Activated naive CD4-positive, alpha-beta T cell treated with anti-CD3 and anti-CD28 coated beads, Interleukin-2, amount 50 U/mL, for 72 hours (primary cell): ENCODE measurements at regions not wholly inside any gene's neighbourhood (a gene's known extent, or its start where the extent isn't known, plus 50 kb on each side); places are given as distances from the start of the nearest gene placed in this dataset.
"Not testable (repeated sequence)": the region's sequence is repeated elsewhere in the genome, so short reads cannot be mapped to it uniquely, and the experiment has no call there.

Experiments
- ATAC-seq, 2 donors: fragments of 150-1000 bp; cut with Tn5 transposase; 2 replicates each; pipeline ENCODE4 v1.10.0; 2021; ENCODE audit warnings: mild to moderate bottlenecking in 2 of 2, moderate library complexity in 2 of 2
- DNase-seq, 2 donors: peaks; one replicate each; pipeline ENCODE4 v3.0.0; 2021 to 2022; ENCODE audit warnings: low spot score in 2 of 2
- H3K27ac Mint-ChIP-seq, 2 donors: one replicate each; pipeline ENCODE4 v1.8.0; 2022; ENCODE audit warnings: mild to moderate bottlenecking in 2 of 2, mixed read lengths in 2 of 2
- H3K36me3 Mint-ChIP-seq, 2 donors: one replicate each; pipeline ENCODE4 v1.8.0; 2022; ENCODE audit warnings: mixed read lengths in 2 of 2
- H3K9me3 Mint-ChIP-seq, 2 donors: one replicate each; pipeline ENCODE4 v1.8.0; 2022; ENCODE audit warnings: mixed read lengths in 2 of 2

- Mint-ChIP-seq H3K9me3 (peaks cover 0 to 10% of the 10 kb centered on the region in 2 donors), H3K36me3 (no peaks in the 10 kb centered on the region), H3K27ac (no peak overlapping the region)
- no peak for ATAC-seq
- DNase-seq: no peak
Observed at GRCh38 chr12:112602150-112602549, 183.4 kb downstream of the PTPN11 start.

- no peaks in the 10 kb centered on the region for H3K36me3 Mint-ChIP-seq
- no peak for ATAC-seq
Observed at GRCh38 chr12:112606611-112607365, 184.8 kb upstream of the RPH3A start.

GRCh38 chr12:112607427-112607826 is 184.1 kb upstream of the RPH3A start:
- Mint-ChIP-seq H3K36me3 (no peaks in the 10 kb centered on the region), H3K9me3 (peaks cover 0 to 4% of the 10 kb centered on the region in 2 donors), H3K27ac (no peak overlapping the region)
- no peak for DNase-seq
- no peak for ATAC-seq

More at GRCh38 chr12:112606611-112607365, 184.8 kb upstream of the RPH3A start:
- no peak for DNase-seq
- Mint-ChIP-seq H3K27ac (no peak overlapping the region), H3K9me3 (peaks cover 0 to 4% of the 10 kb centered on the region in 2 donors)

- Mint-ChIP-seq H3K9me3 (no peaks in the 10 kb centered on the region), H3K36me3 (no peaks in the 10 kb centered on the region), H3K27ac (no peak overlapping the region)
- no peak for DNase-seq
- ATAC-seq: no peak
Observed at GRCh38 chr12:112611908-112612307, 179.6 kb upstream of the RPH3A start.

- Mint-ChIP-seq H3K36me3 (no peaks in the 10 kb centered on the region), H3K9me3 (no peaks in the 10 kb centered on the region), H3K27ac (no peak overlapping the region)
- ATAC-seq (no peak), DNase-seq (no peak)
Observed at GRCh38 chr12:112615196-112615595, 176.4 kb upstream of the RPH3A start.

- H3K27ac Mint-ChIP-seq: no peak overlapping the region
- no peaks in the 10 kb centered on the region for H3K36me3 Mint-ChIP-seq
- no peaks in the 10 kb centered on the region for H3K9me3 Mint-ChIP-seq
- no peak for DNase-seq
- no peak for ATAC-seq
Observed at GRCh38 chr12:112616469-112617152, 174.9 kb upstream of the RPH3A start.

- H3K27ac Mint-ChIP-seq: no peak overlapping the region
- DNase-seq (no peak), ATAC-seq (no peak)
- no peaks in the 10 kb centered on the region for H3K36me3 Mint-ChIP-seq
- no peaks in the 10 kb centered on the region for H3K9me3 Mint-ChIP-seq
Observed at GRCh38 chr12:112617153-112617505, 174.4 kb upstream of the RPH3A start.

GRCh38 chr12:112627851-112628250 is 163.7 kb upstream of the RPH3A start:
- ATAC-seq: no peak
- Mint-ChIP-seq H3K27ac (no peak overlapping the region), H3K36me3 (no peaks in the 10 kb centered on the region), H3K9me3 (peaks cover 0 to 5% of the 10 kb centered on the region in 2 donors)
- DNase-seq: no peak

GRCh38 chr12:112631974-112632373 is 159.6 kb upstream of the RPH3A start:
- H3K27ac Mint-ChIP-seq, ATAC-seq, DNase-seq, H3K9me3 Mint-ChIP-seq, H3K36me3 Mint-ChIP-seq: not testable (repeated sequence)

- peaks cover 0 to 5% of the 10 kb centered on the region in 2 donors for H3K9me3 Mint-ChIP-seq
- H3K36me3 Mint-ChIP-seq: no peaks in the 10 kb centered on the region
- H3K27ac Mint-ChIP-seq: no peak overlapping the region
- no peak for ATAC-seq
- no peak for DNase-seq
Observed at GRCh38 chr12:112635036-112635435, 156.5 kb upstream of the RPH3A start.

GRCh38 chr12:112638420-112638819 is 153.1 kb upstream of the RPH3A start:
- H3K36me3 Mint-ChIP-seq: no peaks in the 10 kb centered on the region
- ATAC-seq (no peak), DNase-seq (no peak)
- no peaks in the 10 kb centered on the region for H3K9me3 Mint-ChIP-seq
- H3K27ac Mint-ChIP-seq: no peak overlapping the region

- Mint-ChIP-seq H3K27ac (no peak overlapping the region), H3K36me3 (no peaks in the 10 kb centered on the region), H3K9me3 (peaks cover 0 to 3% of the 10 kb centered on the region in 2 donors)
- DNase-seq (no peak), ATAC-seq (no peak)
Observed at GRCh38 chr12:112645586-112645985, 146.0 kb upstream of the RPH3A start.

- ATAC-seq: no peak
- no peak for DNase-seq
- H3K9me3 Mint-ChIP-seq: no peaks in the 10 kb centered on the region
- no peak overlapping the region for H3K27ac Mint-ChIP-seq
- H3K36me3 Mint-ChIP-seq: no peaks in the 10 kb centered on the region
Observed at GRCh38 chr12:112656141-112656540, 135.4 kb upstream of the RPH3A start.

- Mint-ChIP-seq H3K27ac (no peak overlapping the region), H3K36me3 (no peaks in the 10 kb centered on the region), H3K9me3 (peaks cover 0 to 6% of the 10 kb centered on the region in 2 donors)
- DNase-seq (peak in 1 of 2 donors; percentile 5), ATAC-seq (no peak)
Observed at GRCh38 chr12:112664569-112664968, 127.0 kb upstream of the RPH3A start.

- DNase-seq (no peak), ATAC-seq (no peak)
- Mint-ChIP-seq H3K36me3 (no peaks in the 10 kb centered on the region), H3K9me3 (peaks cover 0 to 6% of the 10 kb centered on the region in 2 donors), H3K27ac (no peak overlapping the region)
Observed at GRCh38 chr12:112665958-112666357, 125.6 kb upstream of the RPH3A start.

- ATAC-seq (no peak), DNase-seq (no peak)
- Mint-ChIP-seq H3K9me3 (no peaks in the 10 kb centered on the region), H3K36me3 (no peaks in the 10 kb centered on the region), H3K27ac (no peak overlapping the region)
Observed at GRCh38 chr12:112671564-112671963, 120.0 kb upstream of the RPH3A start.

GRCh38 chr12:112674539-112674938 is 117.0 kb upstream of the RPH3A start:
- Mint-ChIP-seq H3K9me3 (no peaks in the 10 kb centered on the region), H3K27ac (no peak overlapping the region), H3K36me3 (no peaks in the 10 kb centered on the region)
- DNase-seq (no peak), ATAC-seq (no peak)

GRCh38 chr12:112676507-112676906 is 115.0 kb upstream of the RPH3A start:
- H3K9me3 Mint-ChIP-seq: no peaks in the 10 kb centered on the region
- no peaks in the 10 kb centered on the region for H3K36me3 Mint-ChIP-seq
- no peak overlapping the region for H3K27ac Mint-ChIP-seq
- no peak for ATAC-seq
- no peak for DNase-seq
